Amniotic epithelial cell (primary cell): ENCODE measurements at regions not wholly inside any gene's neighbourhood (a gene's known extent, or its start where the extent isn't known, plus 50 kb on each side); places are given as distances from the start of the nearest gene placed in this dataset.

Source experiments
- DNase-seq: peaks from one replicate; pipeline ENCODE4 v3.0.0-alpha.2; 2010; ENCODE audit warnings: low read depth

DNA sequence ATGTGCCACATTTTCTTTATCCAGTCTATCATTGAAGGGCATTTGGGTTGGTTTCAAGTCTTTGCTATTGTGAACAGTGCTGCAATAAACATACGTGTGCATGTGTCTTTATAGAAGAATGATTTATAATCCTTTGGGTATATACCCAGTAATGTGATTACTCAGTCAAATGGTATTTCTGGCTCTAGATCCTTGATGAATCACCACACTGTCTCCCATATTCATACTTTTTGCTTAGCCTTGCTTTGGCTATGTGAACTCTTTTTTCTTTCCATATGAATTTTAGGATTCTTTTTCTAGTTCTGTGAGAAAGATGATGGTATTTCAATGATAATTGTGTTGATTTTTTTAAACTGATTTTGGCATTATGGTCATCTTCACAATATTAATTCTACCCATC, 530.1 kb downstream of the SLC6A15 start:
- DNase-seq, result peak; percentile 69

DNA sequence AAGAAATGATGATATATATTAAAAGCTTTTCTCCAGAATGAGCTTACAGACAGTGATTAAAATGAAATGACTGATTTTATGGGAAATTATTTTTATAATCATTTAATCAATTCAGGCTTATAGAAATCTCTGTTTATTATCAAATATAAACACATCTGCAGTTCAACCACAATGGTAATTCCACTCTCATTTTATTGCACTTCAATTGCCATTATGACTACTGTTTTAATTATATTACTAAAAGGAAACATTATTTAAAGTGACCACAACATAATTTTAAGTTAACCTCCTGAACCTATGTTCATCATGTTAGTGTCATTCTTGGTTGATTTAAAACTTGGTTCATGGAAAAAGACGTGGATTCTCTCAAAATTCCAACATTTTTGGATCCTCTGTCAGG, 536.3 kb downstream of the SLC6A15 start:
- no peak for DNase-seq

DNA sequence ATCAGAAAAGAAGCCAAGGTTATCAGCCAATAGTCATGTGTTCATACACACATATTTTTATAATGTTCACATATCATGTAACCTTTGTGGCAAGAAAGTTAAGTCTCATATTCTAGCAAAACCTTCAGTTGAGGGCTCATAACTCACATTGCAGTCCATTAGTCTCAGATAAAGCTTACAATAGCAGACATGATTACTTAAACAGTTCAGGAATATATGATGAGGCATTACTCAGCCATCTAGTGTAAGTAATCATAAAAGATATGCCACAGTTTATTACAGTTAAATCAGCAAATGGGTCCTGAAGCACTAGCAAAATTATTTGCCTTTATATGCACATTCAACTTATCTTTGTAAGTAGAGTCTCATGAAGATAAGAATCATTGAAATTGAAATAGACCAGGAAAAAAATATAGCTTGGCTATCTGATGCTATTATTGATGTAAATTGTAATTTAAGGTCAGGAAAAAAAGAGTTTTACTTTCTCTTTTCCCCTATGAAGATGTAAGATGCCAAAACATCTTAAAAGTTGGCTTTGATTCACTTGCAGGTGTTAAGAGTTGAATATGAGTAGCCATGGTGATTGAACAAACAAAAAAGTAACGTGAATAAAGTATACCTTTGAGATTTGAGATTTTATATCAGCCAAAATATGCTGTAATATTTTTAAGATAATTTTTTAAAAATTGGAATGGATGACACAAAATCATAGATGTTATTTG, 537.0 kb downstream of the SLC6A15 start:
- peak; percentile 25 for DNase-seq

DNA sequence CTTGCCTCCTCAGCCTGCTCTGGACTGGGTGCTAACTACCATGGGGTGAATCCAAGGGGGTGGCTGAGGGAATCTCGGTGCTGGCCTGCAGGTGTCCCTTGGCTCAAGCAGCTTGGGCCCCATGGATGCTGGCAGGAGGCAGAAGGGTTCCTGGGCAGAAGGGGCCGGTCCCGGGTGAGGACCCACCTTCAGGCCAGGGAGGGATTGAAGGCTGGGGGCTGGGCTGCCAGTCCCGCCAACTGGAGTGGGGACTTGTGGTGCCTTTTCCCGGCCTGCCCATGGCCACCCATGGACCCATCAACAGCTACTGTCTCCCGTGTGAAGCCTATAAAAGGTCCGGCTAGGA, 550.1 kb downstream of the SLC6A15 start:
- no peak for DNase-seq

DNA sequence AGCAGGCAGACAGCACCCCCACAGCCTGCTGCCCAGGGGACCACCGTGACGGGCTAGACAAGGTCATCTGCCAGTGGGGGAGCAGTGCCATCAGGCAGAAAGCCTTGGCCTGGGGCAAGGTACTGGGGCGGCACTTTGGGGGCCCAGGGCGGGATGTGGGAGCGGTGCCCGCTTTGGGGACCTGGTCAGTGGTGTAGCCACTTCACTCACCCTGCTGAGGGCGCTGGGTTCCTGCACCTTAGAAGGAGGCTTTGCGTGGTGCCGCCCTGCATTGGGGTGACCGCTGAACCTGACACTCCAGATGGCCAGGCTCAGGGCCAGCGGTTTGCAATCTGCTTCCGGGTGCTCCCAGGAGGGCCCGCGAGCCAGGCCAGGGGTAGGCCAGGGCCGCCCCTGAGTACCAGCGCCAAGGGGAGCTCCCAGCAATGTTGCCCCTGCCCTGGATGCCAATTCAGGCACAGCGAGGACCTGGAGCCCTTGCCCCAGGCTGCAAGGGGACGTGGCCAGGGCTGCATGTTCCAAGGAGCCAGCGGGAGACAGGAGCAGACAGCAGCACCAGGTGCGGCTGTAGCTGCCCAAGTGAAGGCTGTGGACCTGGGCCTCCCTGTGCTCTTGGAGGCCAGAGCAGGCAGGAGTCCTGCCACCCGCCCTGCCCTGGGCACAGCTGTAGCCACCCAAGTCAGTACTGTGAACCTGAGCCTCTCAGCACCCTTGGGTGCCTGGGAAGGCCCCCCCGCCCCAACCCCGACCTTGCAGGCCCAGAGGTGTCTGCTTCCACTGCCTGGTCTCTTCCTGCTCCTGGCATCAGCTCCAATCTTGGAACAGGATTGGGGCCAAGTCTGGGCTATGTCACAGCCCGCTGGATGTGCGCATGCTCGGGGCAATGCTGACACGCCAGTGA, 550.7 kb downstream of the SLC6A15 start:
- no peak for DNase-seq

DNA sequence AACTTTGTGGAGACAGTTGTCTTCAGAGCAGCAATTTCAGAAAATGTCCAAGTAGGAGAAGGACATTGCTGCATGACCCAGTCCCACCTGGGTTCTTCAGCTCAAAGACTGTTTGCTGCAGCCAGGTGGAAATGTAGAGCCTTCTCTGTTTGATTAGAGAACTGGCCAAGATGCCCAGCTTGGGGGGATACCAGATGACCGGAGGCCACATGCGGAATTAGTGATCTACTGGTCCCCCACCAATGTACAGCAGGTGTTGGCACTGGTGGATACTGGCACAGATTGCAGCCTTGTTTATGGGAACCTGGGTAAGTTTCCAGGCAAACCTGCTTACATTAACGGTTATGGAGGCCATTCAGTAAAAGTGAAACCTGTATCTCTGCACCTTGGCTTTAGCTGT, 555.3 kb downstream of the SLC6A15 start:
- DNase-seq, result no peak

DNA sequence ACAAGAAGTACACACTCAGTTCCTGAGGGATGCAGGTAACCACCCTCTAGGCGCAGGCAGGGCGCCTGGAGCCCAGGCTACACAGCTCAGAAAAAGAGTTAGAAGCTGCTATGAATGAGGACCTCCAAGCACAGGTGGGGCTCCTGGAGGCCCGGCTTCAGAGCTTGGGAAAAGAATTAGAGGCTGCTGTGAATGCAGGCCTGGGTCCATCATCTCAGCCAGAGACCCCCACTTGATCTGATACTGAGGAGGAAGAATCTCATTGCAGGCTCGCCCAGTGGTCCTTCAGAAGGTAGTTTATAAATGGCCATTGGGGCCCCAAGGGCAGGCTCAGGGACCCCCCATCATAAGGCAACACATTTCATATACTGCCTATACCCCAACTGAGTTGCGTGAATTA, 556.4 kb downstream of the SLC6A15 start:
- no peak for DNase-seq

DNA sequence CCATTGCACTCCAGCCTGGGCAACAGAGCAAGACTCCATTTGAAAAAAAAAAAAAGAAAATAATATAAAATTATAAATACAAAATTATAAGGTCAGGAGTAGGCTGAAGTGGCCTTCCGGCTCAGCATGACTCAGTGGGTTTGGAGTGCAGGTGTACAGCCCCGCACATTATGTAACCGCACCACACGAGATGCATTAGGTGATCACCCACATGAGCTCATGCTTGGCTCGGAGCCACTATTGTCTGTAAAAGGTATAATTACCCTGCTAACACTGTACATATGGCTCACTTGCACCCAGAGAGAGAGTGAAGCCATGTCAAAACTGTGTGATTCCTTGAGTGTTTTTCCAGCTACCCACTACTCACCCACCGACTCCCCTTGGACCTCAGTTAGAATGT, 557.0 kb downstream of the SLC6A15 start:
- no peak for DNase-seq

DNA sequence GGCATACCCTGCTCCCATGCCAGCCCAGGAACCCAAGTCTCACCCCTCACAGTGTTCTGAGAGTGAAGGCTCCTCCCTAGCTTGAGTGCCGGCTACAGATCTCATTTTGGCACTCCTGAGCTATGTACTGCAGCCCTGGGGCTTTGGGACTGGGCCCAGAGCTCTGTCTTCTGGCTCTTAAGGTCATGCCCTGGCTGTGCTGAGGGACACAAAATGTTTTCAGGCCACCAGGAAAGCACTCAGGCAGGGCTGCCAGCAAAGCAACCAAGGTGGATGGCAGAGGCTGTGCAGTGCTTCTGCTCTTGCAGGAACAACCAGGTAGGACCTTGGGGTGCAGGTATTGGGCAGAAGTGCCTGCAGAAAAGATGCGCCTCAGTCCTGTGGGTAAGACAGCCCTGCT, 564.0 kb downstream of the SLC6A15 start:
- DNase-seq, result no peak

DNA sequence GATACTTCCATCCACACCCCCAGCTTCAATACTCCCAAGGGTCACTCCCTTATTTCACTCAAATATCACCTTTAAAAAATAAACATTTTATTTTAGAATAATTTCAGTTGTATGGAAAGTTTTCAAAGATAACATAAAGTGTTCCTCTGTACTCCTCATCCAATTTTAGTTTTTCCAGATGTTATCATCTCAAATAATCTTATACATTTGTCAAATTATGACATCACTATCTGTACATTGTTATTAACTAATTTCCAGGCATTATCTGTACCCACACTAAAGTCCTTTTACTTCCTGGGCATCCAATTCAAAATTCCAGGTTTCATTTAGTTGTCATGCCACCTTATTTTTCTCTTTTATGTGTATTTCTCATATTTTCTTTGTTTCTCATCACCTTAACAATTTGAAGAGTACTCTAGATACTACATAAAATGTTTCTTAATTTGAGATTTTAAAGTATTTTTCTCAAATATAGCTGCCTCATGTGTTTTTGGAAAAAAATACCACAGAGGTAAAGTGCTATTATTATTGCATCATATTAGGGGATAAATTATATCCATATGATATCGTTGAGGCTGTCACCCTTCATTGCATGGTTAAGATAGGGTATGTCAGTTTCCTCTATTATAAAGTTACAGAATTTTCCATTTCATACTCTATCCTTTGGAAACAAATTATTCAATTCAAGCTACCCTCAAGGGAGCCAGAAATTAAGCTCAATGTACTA, 571.0 kb downstream of the SLC6A15 start:
- no peak for DNase-seq

DNA sequence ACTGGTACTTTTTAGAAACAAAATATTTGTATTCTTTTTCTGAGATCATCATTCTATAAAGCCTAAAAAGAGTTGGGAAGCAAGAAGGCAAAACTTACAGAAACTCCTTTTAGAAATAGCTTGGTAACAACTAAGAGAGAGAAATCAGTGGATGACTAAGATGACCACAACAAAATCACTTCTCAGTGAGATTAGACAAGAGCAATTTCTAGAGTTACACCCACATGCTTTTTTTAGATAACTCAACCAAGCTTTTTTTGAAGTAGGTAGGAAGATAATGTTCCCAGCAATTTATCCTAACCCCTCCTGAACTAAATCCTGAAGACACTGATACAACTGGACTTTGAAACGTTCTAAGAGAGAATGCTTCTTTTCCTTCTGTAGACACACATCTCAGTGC, 576.4 kb downstream of the SLC6A15 start:
- DNase-seq, result peak; percentile 70

DNA sequence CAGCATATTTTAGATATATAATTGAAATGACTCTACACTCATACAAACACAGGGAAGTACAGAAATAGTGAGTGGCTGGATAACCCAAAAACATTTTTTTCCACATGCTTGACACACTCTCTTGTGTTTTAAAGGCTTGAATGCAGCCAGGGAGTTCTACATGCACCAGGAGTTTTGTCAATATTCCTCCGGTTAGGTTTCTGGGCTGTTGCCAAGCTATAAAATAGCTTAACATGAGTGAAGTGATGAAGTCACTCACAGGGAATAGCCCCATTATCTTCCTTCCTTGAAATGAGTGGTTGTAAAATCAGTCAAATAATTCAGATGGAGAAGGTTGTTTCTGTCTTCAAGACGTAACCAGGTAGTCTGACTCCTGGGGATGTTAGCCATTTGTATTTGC, 582.7 kb downstream of the SLC6A15 start:
- DNase-seq, result no peak

DNA sequence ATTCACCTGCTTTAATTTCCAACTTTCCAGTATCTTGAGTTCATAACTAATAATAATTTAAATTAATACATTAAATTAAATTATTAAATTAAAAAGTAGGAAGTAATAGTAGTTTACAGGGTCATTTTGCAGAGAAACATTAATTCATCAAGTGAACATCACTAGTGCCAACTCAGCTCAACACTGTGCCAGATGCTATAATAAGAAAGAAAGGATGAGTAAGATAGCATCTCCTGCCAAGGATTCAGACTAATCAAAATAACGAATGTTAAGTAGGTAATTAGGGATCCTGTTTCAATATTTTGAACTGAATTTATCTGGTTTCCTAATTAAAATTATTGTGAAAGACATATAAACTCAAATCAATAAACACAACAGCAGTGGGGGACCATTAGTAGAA, 596.7 kb downstream of the SLC6A15 start:
- no peak for DNase-seq

DNA sequence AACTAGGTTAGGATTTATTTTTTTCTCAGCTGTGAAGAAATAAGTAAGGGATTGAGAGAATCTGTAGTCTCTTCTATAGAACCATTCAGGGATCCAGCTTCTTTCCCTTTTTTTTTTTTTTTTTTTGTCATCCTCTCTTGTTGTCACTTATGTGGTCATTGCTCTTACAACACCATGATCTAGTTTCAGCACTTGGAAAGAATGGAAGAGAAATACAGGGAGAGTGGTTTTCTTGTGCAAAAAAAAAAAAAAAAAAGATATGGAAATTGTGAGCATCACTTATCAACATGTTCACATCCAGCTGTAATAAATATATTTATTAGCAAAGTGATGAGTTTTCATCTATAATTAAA, 599.3 kb downstream of the SLC6A15 start:
- DNase-seq, result no peak

DNA sequence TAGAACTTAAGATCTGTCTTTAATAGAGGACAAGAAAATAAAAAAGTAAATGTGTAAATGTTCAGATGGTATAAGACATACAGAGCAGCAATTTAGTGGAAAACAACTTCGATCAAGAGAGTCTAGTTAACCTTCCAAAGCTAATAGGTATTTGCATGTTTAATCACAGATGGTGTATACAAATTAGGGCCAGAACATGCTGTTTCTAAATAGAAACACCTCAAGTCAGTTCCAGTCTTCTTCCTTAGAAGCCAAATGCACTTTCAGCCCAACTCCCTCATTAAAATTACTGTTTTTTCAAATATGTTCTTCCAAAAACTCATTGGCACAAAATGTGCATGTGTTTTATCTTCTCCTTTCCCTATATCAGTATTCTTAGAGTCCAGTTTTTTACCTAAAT, 604.4 kb downstream of the SLC6A15 start:
- no peak for DNase-seq

DNA sequence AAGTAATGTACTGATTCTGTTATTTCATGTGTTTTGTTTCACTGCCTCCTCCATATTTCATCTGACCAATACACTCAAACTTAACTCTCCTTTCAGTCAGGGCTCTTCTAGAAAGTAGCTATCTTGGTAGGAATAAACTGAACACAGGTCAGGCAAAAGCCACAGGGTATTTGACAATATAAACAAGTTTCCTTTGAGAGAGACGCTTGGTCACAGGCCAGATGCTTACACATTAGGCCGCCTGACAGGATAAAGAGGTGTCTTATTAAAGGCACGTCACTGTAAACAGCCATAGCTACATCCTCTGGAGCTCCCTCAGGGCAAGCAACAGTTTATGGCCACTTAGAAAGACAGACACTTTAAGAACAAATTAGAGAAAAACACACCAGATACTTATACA, 607.5 kb downstream of the SLC6A15 start:
- peak; percentile 15 for DNase-seq

DNA sequence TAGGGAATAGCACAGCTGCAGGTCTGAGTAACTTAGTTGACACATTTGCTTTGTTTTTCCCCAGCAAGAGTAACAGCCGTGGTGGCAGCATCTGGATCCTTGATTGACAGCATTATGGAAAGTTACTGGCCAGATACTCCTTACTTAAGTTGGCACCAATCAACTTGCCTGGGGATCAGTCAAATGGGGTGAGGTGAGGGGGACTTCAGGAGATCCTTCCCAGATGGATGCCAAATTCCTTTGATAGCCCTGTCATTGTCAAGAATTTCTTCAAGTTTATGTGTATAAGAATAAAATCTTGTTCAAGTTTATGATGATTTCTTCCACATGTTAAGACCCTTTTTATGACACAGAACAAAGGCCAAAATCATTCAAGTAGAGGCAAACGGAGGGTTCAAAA, 618.4 kb downstream of the SLC6A15 start:
- no peak for DNase-seq

DNA sequence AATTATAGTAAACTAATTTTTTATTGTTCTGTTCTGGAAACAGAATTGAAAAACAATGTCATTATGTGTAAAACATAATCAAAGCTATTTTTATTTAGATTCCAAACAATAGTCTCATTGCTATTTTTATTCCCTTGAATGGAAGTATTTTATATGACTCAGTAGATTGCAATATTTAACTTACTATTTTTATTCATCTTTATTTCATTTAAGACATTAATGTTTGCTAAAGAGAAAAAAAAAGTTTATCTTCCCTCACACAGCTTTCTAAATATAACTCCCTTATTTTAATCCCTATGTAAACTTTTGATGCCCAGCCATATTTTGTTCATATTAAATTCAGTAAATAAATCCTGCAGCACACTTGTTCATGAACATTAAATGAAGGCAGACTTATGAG, 622.4 kb downstream of the SLC6A15 start:
- no peak for DNase-seq

DNA sequence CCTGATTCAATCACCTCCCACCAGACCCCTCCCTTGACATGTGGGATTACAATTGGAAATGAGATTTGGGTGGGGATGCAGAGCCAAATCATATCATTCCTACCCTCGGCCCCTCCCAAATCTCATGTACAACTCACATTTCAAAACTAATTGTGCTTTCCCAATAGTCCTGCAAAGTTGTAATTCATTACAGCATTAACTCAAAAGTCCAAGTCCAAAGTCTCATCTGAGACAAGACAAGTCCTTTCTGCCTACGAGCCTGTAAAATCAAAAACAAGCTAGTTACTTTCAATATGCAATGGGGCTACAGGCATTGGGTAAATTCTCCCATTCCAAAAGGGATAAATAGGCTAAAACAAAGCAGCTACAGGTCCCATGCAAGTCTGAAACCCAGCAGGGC, 634.6 kb downstream of the SLC6A15 start:
- DNase-seq, result no peak

DNA sequence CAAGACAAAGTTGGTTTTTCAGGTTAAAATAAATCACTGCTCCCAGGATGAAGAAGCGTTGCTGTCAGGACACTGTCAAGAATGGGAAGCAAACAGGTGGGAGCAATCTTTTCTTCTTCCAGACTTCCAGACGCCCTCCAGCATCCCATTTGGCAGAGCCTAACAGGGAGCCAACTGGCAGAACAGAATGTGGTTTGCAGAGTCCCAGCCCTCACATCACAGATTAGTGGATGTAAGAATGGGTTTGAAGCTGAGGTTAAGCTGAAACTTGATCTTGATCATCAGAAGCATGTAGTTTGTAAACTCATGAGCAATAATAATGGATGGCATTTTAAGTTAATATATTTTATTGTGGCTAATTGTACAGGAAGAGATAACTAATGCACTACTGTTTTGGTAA, 636.4 kb downstream of the SLC6A15 start:
- no peak for DNase-seq

DNA sequence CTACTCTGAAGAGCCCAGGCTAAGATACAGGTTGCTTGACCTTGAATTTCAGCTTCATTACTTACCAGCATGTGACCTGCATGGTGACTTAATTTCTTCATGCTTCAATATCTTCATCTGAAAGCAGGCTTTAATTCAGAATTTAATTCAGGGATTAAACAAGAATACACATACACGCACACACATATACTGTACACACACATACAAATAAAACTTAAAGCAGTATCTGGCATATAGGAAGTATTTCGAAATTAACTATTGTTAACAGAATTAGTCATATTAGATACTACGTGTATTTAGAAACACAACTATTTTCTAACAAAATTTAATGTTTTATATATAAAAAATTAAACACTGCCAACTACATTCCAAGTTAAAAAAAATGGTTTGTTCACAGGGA, 640.3 kb downstream of the SLC6A15 start:
- no peak for DNase-seq

DNA sequence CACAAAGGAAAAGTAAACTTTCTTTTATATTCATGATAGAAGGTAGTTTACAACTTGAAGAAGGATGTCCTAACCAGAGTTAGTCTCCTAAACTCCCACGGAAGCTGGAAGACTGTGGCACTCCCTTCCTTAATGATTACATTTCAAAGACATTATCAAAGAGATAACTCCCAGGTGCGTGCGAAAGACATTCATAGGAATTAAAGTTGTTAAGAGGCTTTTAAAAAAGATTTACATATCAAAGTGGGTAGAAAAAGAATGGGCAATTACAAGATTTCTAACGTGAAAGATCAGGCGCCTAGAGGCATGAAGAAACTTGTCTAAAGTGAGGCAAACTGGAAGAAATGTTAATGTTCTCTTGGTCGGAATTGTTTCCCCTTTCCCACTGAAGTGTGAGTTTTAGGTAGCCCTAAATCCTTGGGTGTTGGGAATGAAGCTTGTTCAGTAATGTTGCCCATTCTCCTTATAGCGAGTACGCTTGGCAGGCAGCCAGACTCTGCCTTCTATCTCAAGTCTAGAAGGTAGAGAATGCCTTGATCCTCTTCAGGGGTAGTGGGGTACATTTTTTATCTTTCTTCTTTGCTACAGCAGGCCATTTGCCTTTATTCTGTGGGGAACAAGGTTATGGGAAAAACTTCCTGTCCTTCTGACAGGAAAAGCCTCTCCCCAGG, 642.0 kb downstream of the SLC6A15 start:
- no peak for DNase-seq

DNA sequence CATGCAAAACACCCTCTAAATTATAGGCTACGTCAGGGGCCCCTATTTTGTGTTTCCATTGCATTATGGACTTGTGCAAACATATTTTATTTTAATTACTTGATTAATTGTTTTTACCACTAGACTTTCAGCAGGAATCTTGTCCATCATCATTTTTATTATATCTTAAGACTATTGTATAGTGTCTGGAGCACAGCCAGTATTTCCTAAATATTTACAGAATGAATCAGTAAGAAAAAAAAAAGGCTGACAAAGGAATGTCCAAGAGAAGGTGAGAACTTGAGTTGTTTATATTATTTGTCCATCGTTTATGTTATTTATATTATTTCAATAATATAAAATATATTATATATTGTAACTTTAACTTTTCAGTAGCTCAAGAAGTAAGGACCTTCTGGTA, 664.7 kb downstream of the SLC6A15 start:
- no peak for DNase-seq
